ENCODE measurements at regions not wholly inside any gene's neighbourhood (a gene's known extent, or its start where the extent isn't known, plus 50 kb on each side); places are given as distances from the start of the nearest gene placed in this dataset.

DNA sequence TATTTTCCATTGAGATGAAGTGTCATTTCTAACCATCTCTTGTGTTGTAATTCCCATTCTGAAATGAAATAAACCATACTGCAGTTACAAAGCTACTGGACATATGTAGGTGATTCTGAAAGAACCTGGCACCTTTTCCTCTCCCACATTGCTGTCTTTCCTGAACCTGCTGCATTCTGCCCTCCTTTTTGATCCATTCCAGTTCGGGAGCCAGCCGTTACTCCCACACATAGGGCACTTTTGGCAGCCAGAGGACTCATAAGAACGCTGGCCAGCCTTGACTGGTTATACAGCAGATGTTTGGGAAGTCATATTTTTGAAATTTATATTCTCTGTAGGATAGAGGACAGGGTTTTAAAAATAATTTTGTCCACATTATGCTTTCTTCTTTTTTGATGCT is 369.8 kb upstream of the CDH7 start:
- H3K4me1 ChIP-seq (ENCODE audit: control insufficient read depth, insufficient read depth, low read length), result no peaks in the 10 kb centered on the region
- no peaks in the 10 kb centered on the region for H3K27me3 ChIP-seq (ENCODE audit: control insufficient read depth, insufficient read depth, low read length)
- no peak overlapping the region for H3K27ac ChIP-seq (ENCODE audit: low read depth, low read length)
- H3K4me3 ChIP-seq (ENCODE audit: low read length), result no peak overlapping the region
- H3K36me3 ChIP-seq (ENCODE audit: control insufficient read depth, insufficient read depth, low read length), result no peaks in the 10 kb centered on the region
- no peak overlapping the region for H3K9ac ChIP-seq (ENCODE audit: low read length)

DNA sequence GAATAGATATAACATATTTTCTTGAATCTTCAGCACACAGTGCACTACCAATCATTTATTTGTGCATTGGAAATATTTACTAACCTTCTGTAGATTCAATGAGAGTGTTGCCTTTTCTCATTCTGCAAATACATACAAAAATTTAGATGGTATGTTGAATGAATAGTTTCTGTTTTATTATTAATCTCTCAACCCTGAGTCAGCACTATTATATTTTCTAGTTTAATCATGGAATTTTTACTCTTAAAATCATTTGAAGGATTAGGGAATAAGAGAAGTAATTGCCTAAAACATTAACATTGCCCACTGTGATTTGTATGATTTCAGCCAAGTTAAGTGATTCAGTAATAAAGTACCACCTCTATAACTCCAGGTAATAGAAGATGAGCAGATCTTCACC is 370.2 kb upstream of the CDH7 start:
- Histone ChIP-seq H3K9ac (ENCODE audit: low read length) (no peak overlapping the region), H3K27me3 (ENCODE audit: control insufficient read depth, insufficient read depth, low read length) (no peaks in the 10 kb centered on the region), H3K36me3 (ENCODE audit: control insufficient read depth, insufficient read depth, low read length) (no peaks in the 10 kb centered on the region), H3K27ac (ENCODE audit: low read depth, low read length) (no peak overlapping the region), H3K4me3 (ENCODE audit: low read length) (no peak overlapping the region), H3K4me1 (ENCODE audit: control insufficient read depth, insufficient read depth, low read length) (no peaks in the 10 kb centered on the region)

DNA sequence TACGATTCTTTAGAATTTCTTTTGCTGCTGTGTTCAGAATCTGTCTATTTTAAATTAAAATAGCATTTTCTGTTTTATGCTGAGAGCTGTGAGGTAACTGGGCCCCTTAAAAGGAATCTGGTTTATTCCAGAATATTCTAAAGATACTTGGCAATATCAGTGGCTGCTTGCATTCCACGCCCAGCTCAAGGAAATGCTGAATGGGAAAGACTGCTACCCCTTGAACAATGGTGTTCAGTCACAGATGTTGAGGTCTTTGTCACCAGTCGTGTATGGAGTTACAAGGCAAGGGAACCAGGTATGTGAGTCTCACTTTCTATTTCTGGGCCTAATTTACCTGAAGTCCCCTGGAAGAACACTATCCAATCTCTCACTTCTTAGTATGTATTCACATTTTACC is 377.9 kb upstream of the CDH7 start:
- no peak overlapping the region for H3K9ac ChIP-seq (ENCODE audit: low read length)
- no peak overlapping the region for H3K27ac ChIP-seq (ENCODE audit: low read depth, low read length)
- no peaks in the 10 kb centered on the region for H3K27me3 ChIP-seq (ENCODE audit: control insufficient read depth, insufficient read depth, low read length)
- H3K4me3 ChIP-seq (ENCODE audit: low read length), result no peak overlapping the region
- no peaks in the 10 kb centered on the region for H3K4me1 ChIP-seq (ENCODE audit: control insufficient read depth, insufficient read depth, low read length)
- H3K36me3 ChIP-seq (ENCODE audit: control insufficient read depth, insufficient read depth, low read length), result no peaks in the 10 kb centered on the region

DNA sequence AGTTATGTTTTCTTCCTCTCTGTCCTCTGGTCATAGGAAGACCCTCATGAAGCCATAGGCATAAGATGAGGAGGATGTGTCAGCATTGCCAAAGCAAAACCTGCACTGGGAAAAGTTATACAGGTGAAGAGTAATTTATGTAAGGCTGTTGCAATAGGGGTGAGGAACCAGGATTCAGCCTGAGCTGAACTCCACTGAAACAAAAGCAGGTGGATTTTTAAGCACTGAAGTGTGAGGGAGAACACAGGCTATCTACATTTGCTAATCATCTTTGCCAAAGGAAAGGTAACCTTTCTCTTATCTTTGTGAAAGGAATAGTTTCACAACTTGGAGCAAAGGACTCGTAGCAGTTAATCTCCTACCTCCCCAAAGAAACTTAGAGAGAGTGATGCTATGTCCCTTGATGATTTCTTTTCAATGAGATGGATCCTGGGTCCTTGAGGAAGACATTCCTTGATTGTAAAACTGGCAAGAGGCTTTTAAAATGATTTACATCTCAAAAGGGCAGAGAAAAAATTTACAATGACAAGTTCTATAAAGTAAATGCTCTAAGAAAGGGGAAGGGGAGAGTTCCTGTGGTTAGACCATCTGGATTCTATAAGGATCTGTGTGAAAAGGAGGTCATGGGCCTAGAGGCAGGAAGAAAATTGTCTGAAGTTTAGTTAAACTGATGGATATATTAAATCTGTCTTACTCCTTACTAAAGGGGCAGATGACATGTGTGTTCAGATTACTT is 385.4 kb upstream of the CDH7 start:
- no peak overlapping the region for H3K9ac ChIP-seq (ENCODE audit: low read length)
- no peak overlapping the region for H3K27ac ChIP-seq (ENCODE audit: low read depth, low read length)
- no peak overlapping the region for H3K4me3 ChIP-seq (ENCODE audit: low read length)
- no peaks in the 10 kb centered on the region for H3K36me3 ChIP-seq (ENCODE audit: control insufficient read depth, insufficient read depth, low read length)
- H3K4me1 ChIP-seq (ENCODE audit: control insufficient read depth, insufficient read depth, low read length), result no peaks in the 10 kb centered on the region
- H3K27me3 ChIP-seq (ENCODE audit: control insufficient read depth, insufficient read depth, low read length), result no peaks in the 10 kb centered on the region

DNA sequence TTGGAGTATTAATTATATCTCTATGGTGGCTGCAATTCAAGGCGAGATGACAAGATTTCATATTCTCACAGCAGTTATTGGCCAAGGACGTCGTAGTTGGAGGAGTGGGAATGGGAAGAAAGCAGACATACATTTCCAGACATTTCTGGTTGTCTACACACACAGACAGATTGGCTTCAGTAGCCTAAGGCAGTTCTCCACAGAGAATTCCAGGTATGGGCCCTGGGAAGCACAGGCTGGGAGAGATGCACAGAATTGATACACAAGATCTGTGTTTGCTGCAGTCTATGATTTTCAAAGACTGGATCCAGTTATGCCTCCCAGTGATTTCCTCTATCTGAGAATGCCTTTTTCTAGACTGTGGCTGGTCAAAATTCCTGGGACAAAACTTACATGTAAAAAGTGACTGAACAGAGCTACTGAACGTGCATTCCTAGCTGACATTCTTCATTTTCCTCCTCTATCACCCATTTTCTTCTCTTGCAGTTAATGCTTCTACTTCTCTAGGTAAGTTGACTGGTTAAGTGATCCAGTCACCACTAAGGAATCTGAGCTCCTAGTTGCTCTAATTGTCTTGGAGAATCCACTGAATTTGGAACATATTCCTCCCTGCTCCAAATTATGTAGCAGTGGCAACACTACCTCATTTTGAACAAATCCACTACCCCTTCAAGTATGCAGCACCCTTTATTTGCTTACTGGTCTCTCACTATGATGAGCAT is 386.7 kb upstream of the CDH7 start:
- H3K9ac ChIP-seq (ENCODE audit: low read length), result no peak overlapping the region
- H3K27me3 ChIP-seq (ENCODE audit: control insufficient read depth, insufficient read depth, low read length), result no peaks in the 10 kb centered on the region
- no peaks in the 10 kb centered on the region for H3K4me1 ChIP-seq (ENCODE audit: control insufficient read depth, insufficient read depth, low read length)
- no peak overlapping the region for H3K27ac ChIP-seq (ENCODE audit: low read depth, low read length)
- no peak overlapping the region for H3K4me3 ChIP-seq (ENCODE audit: low read length)
- H3K36me3 ChIP-seq (ENCODE audit: control insufficient read depth, insufficient read depth, low read length), result no peaks in the 10 kb centered on the region

DNA sequence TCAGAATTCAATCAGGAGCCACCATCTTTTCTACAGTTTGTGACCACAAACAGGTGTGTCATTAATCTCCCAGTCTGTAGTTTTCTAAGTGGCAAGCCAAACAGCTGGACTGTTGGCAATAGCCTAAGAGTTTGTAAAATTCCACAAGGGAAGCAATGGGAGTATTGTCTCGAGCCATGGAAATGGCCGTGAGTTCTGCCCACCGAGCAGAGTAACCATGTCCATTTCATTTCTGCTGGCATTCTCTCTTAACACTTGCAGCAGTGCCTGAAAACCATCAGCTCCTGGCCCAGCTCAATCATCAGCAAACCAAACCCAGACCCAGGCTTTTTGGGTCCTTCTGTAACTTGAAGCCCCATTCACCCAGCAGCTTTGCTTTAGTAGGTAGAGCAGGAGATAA is 387.8 kb upstream of the CDH7 start:
- Histone ChIP-seq H3K4me3 (ENCODE audit: low read length) (no peak overlapping the region), H3K9ac (ENCODE audit: low read length) (no peak overlapping the region), H3K4me1 (ENCODE audit: control insufficient read depth, insufficient read depth, low read length) (no peaks in the 10 kb centered on the region), H3K27ac (ENCODE audit: low read depth, low read length) (no peak overlapping the region), H3K36me3 (ENCODE audit: control insufficient read depth, insufficient read depth, low read length) (no peaks in the 10 kb centered on the region), H3K27me3 (ENCODE audit: control insufficient read depth, insufficient read depth, low read length) (no peaks in the 10 kb centered on the region)

DNA sequence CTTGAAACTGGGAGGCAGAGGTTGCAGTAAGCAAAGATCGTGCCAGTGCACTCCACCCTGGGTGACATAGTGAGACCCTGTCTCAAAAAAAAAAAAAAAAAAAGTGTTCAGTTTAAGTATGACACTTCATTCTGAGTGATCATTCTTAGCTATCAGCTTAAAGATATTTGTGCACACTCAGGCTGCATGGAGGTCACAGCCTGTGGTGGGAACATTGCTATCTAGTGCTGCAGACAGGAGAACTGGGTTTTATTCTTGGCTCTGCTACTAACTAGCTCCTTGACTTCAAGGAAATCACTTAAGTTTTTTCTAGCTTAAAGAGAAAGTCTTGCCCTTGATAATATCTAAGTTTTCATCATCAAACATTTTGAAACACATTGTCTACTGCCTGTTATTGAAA is 391.3 kb upstream of the CDH7 start:
- H3K36me3 ChIP-seq (ENCODE audit: control insufficient read depth, insufficient read depth, low read length), result no peaks in the 10 kb centered on the region
- no peak overlapping the region for H3K9ac ChIP-seq (ENCODE audit: low read length)
- no peak overlapping the region for H3K27ac ChIP-seq (ENCODE audit: low read depth, low read length)
- no peak overlapping the region for H3K4me3 ChIP-seq (ENCODE audit: low read length)
- H3K27me3 ChIP-seq (ENCODE audit: control insufficient read depth, insufficient read depth, low read length), result no peaks in the 10 kb centered on the region
- H3K4me1 ChIP-seq (ENCODE audit: control insufficient read depth, insufficient read depth, low read length), result no peaks in the 10 kb centered on the region

DNA sequence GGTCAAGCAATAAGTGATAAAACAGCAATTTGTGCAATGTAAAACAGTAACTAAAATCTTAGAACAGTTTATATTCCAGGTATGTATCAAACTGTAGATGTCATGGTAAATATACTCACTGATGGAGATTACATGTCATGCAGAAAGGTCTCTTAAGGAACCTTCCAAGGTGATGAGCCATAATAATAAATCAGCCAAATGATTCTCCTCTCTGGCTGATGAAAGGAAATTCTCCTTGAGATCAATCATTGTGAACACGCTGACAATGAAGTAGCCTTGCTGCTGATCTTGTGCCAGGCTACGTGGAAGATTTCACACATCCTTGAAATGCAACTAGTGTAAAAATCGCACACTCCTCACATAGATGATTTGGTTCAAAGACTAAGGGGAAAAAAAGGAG is 392.5 kb upstream of the CDH7 start:
- no peak overlapping the region for H3K4me3 ChIP-seq (ENCODE audit: low read length)
- no peaks in the 10 kb centered on the region for H3K36me3 ChIP-seq (ENCODE audit: control insufficient read depth, insufficient read depth, low read length)
- no peak overlapping the region for H3K27ac ChIP-seq (ENCODE audit: low read depth, low read length)
- H3K27me3 ChIP-seq (ENCODE audit: control insufficient read depth, insufficient read depth, low read length), result no peaks in the 10 kb centered on the region
- no peak overlapping the region for H3K9ac ChIP-seq (ENCODE audit: low read length)
- no peaks in the 10 kb centered on the region for H3K4me1 ChIP-seq (ENCODE audit: control insufficient read depth, insufficient read depth, low read length)

DNA sequence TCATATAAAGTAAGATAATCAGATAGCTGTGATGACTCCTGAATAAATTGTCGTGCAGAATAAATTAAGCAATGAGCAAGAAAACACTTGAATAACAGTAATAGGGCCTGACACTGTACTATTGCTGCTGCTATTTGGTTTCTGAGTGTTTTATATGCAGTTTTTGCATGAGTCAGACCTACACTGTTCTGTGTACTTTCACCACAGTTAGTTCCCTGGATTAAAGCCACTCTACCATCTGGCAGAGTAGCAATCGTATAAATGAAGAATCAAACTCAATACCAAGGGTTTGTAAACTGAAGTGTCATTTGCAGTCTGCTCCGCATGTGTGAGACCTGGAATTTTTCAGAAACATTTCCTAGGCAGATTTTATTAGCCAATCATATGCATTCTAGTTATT is 398.6 kb upstream of the CDH7 start:
- no peaks in the 10 kb centered on the region for H3K4me1 ChIP-seq (ENCODE audit: control insufficient read depth, insufficient read depth, low read length)
- no peaks in the 10 kb centered on the region for H3K27me3 ChIP-seq (ENCODE audit: control insufficient read depth, insufficient read depth, low read length)
- no peak overlapping the region for H3K9ac ChIP-seq (ENCODE audit: low read length)

DNA sequence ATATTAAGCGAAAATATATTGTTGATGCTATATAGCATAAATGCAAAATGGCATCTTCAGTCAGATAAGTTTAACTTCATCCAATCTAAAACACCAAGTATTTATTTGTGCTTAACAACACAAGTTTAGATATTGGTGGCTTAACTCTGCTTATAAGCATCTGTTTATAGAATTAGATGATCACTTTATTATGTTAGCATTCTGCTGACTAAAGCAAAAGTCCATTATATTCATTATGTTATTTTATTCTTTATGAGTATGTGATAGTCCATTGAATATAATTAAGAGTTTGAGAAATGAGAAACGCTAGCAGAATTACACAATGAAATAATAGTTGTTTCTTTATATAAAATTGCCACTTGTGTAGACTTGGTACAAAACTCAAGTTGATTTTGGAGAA is 401.2 kb upstream of the CDH7 start:
- no peaks in the 10 kb centered on the region for H3K4me1 ChIP-seq (ENCODE audit: control insufficient read depth, insufficient read depth, low read length)
- no peaks in the 10 kb centered on the region for H3K27me3 ChIP-seq (ENCODE audit: control insufficient read depth, insufficient read depth, low read length)
- no peak overlapping the region for H3K4me3 ChIP-seq (ENCODE audit: low read length)
- no peaks in the 10 kb centered on the region for H3K36me3 ChIP-seq (ENCODE audit: control insufficient read depth, insufficient read depth, low read length)
- no peak overlapping the region for H3K9ac ChIP-seq (ENCODE audit: low read length)
- no peak overlapping the region for H3K27ac ChIP-seq (ENCODE audit: low read depth, low read length)

More for the DNA sequence above, 398.6 kb upstream of the CDH7 start:
- no peak overlapping the region for H3K27ac ChIP-seq (ENCODE audit: low read depth, low read length)
- H3K36me3 ChIP-seq (ENCODE audit: control insufficient read depth, insufficient read depth, low read length), result no peaks in the 10 kb centered on the region
- H3K4me3 ChIP-seq (ENCODE audit: low read length), result no peak overlapping the region

DNA sequence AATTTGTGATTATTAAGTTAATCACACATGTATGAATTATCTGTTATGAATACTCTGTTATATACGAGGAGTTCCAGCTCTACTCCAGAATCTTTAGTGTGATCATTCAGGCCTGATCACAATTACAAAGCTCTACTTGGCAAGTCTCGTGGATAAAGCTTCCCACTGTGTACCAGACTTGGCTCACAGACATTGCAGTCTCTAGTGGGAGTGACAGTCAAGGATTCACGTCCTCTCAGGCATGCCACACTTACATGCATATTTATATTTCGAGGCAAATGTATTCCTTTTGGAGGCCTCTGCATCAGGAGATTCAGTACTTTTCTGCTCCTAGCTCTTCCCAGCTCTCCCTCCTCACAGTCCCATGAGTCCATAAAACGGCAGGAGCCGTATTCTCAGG is 403.4 kb upstream of the CDH7 start:
- no peaks in the 10 kb centered on the region for H3K36me3 ChIP-seq (ENCODE audit: control insufficient read depth, insufficient read depth, low read length)
- no peak overlapping the region for H3K27ac ChIP-seq (ENCODE audit: low read depth, low read length)
- H3K9ac ChIP-seq (ENCODE audit: low read length), result no peak overlapping the region
- no peaks in the 10 kb centered on the region for H3K4me1 ChIP-seq (ENCODE audit: control insufficient read depth, insufficient read depth, low read length)
- H3K27me3 ChIP-seq (ENCODE audit: control insufficient read depth, insufficient read depth, low read length), result no peaks in the 10 kb centered on the region
- no peak overlapping the region for H3K4me3 ChIP-seq (ENCODE audit: low read length)

DNA sequence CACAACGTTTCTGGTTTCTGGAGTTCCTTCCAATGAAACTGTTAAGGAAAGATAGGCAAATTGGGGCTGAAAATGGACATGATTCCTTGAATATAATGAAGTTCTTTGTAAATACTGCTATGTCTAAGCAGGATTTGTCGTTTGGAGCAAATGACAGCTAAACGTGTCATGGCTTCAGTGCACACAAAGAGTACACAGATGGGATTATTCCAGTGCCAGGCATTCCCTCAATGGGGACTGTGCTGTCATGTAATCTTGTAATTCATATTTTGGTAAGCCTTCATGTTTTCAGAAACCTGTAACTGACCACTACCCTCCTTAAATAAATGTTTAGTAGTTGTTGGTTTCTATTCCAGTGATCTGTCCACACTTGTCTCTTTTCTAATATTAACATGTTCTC is 404.7 kb upstream of the CDH7 start:
- Histone ChIP-seq H3K4me1 (ENCODE audit: control insufficient read depth, insufficient read depth, low read length) (no peaks in the 10 kb centered on the region), H3K4me3 (ENCODE audit: low read length) (no peak overlapping the region), H3K27me3 (ENCODE audit: control insufficient read depth, insufficient read depth, low read length) (no peaks in the 10 kb centered on the region), H3K27ac (ENCODE audit: low read depth, low read length) (no peak overlapping the region), H3K9ac (ENCODE audit: low read length) (no peak overlapping the region), H3K36me3 (ENCODE audit: control insufficient read depth, insufficient read depth, low read length) (no peaks in the 10 kb centered on the region)

DNA sequence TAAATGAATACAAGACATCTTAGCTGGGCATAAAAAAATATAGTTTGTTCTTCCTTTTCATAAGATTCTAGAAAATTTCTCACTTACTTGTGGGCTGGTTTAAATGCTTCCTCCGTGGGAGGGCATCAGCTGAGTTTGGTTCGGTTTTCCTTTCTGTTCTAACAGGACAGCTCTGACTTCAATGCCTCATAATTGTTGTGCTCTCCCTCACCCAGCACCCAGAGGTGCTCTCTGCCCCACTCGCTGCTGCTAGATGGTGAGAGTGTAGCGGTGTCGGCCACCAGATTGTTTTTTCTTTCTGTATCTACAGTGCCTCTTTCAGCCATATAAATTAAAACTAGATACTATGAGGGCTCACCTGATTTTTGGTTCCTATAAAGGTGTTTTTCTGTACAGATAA is 407.2 kb upstream of the CDH7 start:
- Histone ChIP-seq H3K4me3 (ENCODE audit: low read length) (no peak overlapping the region), H3K4me1 (ENCODE audit: control insufficient read depth, insufficient read depth, low read length) (no peaks in the 10 kb centered on the region), H3K9ac (ENCODE audit: low read length) (no peak overlapping the region), H3K27ac (ENCODE audit: low read depth, low read length) (no peak overlapping the region), H3K36me3 (ENCODE audit: control insufficient read depth, insufficient read depth, low read length) (no peaks in the 10 kb centered on the region), H3K27me3 (ENCODE audit: control insufficient read depth, insufficient read depth, low read length) (no peaks in the 10 kb centered on the region)
